WI38 (cell line): ENCODE measurements at regions not wholly inside any gene's neighbourhood (a gene's known extent, or its start where the extent isn't known, plus 50 kb on each side); places are given as distances from the start of the nearest gene placed in this dataset.

ENCODE experiments used
- H3K4me3 ChIP-seq: 2 replicates; pipeline ENCODE4 v1.5.1; 2011; ENCODE audit warnings: low read depth, mild to moderate bottlenecking, control low read depth, low read length
- TF ChIP-seq, protein P1 (sequence below): IDR thresholded peaks from 2 replicates; pipeline ENCODE4 v1.5.1; 2012; ENCODE audit warnings: low read depth, mild to moderate bottlenecking, control low read depth, low read length

DNA sequence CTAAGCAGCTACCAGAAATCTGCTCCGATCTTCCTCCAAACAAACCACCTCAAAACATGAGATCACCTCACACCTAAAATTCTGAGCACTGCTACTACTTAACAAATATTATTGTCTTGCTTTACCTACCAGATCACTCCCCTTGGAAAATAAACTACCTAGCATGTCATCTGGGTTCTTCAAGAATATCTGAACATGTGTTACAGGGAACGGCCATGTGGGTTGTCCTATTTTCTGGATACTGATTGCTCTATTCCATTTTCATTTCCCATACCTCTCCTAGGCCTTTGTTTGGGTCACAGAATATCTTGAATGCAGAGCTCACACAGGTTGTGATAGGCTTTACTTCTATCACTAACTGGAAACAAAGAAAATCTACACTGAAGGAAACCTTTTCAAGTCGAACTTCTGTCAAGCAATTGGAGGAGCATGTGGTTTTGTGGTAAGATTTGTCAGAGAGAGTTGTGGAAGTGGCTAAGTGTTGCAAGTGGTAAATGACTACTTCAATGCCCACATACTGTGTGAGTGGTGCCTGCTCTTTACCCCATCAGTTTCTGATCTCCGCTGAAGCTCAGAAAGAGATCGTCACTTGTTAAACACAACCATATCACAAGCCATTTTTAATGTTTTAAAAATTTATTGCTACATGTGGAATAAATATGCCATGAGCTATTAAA, 739.1 kb upstream of the ZEB2 start:
- TF ChIP-seq, protein P1, sequence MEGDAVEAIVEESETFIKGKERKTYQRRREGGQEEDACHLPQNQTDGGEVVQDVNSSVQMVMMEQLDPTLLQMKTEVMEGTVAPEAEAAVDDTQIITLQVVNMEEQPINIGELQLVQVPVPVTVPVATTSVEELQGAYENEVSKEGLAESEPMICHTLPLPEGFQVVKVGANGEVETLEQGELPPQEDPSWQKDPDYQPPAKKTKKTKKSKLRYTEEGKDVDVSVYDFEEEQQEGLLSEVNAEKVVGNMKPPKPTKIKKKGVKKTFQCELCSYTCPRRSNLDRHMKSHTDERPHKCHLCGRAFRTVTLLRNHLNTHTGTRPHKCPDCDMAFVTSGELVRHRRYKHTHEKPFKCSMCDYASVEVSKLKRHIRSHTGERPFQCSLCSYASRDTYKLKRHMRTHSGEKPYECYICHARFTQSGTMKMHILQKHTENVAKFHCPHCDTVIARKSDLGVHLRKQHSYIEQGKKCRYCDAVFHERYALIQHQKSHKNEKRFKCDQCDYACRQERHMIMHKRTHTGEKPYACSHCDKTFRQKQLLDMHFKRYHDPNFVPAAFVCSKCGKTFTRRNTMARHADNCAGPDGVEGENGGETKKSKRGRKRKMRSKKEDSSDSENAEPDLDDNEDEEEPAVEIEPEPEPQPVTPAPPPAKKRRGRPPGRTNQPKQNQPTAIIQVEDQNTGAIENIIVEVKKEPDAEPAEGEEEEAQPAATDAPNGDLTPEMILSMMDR = no peak
- H3K4me3 ChIP-seq = no peak overlapping the region

DNA sequence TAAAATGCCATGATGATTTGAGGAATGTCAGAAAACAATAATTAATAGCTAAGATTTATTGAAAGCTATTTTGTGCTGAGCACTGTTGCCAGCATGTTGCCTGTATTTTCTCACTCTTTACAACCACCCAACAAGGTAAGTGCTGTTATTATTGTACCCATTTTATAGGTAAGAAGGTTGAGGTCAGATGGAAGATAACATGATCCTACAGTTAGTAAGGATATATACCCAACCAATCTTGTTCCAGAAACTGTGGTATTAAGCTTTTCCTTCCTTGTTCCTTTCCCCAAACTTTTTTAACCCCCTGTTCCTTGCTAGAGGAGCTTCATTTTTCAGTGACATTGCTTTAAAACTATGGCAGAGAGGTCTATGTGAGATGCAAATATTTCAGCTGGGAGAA, 738.0 kb upstream of the ZEB2 start:
- TF ChIP-seq, protein P1 = no peak
- H3K4me3 ChIP-seq = no peak overlapping the region

DNA sequence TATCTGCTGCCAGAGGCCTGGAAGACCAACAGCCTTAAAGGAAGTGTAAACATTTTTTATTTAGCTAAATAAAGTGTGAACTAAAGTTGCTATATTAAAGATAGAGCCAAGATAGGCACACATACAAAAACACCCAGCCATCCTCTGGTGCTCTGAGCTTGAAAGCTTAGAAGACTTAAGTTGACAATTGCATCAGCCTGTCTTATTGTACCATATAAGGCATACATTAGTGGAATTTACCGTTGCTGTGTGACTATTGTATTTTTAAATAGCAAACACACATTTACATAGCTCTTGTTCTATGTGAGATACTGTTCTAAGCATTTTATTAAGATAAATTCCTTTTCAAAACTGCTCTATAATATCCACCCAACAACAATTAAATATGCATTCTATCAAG, 736.6 kb upstream of the ZEB2 start:
- TF ChIP-seq, protein P1 = no peak
- no peak overlapping the region for H3K4me3 ChIP-seq

DNA sequence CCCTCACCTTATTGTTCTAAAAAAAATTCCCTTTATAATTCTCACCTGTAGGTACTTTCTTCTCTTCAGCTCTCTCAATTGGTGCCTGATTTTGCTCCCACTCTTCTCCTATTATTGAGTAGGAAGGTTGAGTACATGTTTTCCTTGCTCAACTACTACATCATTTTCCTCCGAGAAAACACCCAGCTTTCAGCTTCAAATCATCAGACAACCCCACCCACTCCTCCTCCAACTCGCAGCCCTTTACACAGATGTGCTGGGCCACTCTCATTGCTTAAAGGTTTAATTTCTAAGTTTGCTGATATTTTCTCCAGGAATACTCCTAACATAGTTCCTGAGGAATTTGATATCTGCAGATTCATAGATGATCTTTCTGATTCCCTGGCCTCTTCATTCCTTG, 734.4 kb upstream of the ZEB2 start:
- no peak overlapping the region for H3K4me3 ChIP-seq
- TF ChIP-seq, protein P1 = no peak

DNA sequence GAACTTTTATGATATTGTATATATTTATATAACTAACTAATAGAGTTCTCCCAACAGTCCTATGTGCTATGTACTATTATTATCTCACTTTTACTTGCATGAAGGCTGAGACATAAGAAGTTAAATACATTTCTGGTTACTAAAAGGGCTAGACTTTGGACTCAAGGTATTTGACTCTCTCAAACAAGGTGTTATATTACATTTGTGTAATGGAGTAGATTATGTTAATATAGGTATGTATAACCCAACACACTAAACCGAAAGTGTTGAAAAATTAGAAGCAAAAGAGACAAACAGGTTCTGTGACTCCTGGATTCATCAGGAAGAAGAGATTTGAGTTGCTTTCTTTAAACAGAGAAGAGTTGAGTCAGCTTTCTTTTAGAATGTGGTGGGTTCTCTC, 733.6 kb upstream of the ZEB2 start:
- TF ChIP-seq, protein P1 = no peak
- no peak overlapping the region for H3K4me3 ChIP-seq

DNA sequence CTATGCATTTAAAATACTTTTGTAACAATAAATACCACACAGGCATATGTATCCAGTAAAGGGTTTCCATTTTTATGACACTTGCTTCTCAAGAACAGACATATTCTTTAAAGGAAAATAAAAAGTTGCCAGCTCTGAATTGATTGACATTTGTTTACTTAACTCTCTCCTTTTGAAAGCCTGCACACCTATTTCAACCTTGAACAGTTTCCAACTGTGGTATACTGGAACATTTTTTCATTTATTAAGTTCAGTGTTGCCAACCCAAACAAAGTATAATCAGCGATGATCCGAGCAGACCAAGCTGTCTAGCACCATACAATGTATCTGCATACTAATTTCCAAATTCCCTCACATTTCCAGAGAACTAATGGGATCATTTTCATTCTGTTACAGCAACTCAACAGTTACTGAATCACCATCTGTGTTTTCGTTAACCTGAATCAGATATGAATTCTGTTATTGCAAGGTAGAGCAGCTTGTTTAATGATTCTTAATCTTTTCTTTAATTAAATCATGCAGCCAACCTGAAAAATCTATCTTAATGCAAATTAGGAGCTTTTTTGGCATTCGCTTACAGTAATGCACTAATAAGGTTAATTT, 725.5 kb upstream of the ZEB2 start:
- no peak overlapping the region for H3K4me3 ChIP-seq
- TF ChIP-seq, protein P1 = no peak

DNA sequence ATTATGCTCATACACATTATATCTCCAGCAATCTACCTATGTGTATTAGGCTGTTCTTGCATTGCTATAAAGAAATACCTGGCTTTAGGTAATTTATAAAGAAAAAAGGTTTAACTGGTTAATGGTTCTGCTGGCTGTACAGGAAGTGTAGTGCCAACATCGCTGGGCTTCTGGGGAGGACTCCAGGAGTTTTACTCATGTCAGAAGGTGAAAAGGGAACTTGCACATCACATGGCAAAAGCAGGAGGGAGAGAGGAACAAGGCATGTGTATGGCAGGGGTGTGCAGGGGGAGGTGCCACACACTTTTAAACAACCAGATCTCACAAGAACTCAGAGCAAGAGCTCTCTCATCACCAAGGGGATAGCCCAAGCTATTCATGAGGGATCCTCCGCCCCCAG, 715.4 kb upstream of the ZEB2 start:
- H3K4me3 ChIP-seq = no peak overlapping the region
- TF ChIP-seq, protein P1 = no peak
